ENCODE measurements at regions not wholly inside any gene's neighbourhood (a gene's known extent, or its start where the extent isn't known, plus 50 kb on each side); places are given as distances from the start of the nearest gene placed in this dataset.
"Not testable (repeated sequence)": the region's sequence is repeated elsewhere in the genome, so short reads cannot be mapped to it uniquely, and the experiment has no call there.

DNA sequence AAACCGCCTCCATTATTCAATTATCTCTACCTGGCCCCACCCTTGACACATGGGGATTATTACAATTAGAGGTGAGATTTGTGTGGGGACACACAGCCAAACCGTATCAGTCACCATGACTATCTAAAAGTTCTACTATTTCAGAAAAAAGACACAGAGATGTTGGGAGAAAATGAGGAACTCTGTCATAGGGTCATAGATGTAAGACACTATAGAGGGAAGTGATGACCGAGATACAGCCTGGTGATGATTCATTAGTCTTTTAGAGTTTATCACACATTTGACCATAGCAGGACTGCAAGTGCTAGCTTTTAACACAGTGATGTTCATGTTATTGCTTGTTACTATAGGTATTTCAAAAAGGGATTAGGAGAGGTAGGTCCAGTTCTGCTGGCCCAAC lies 357.0 kb upstream of the AADAT start:
- H3K4me3 ChIP-seq: no peak overlapping the region
- no peaks in the 10 kb centered on the region for H3K36me3 ChIP-seq (ENCODE audit: low read depth, missing control alignments)
- no peak overlapping the region for H3K27ac ChIP-seq
- DNase-seq: no peak
- H3K4me1 ChIP-seq: no peaks in the 10 kb centered on the region
- H3K27me3 ChIP-seq: no peaks in the 10 kb centered on the region
- H3K9me3 ChIP-seq: no peaks in the 10 kb centered on the region
- intact Hi-C loops (cut with DNase I; ENCODE audit: low total_unique reads): no loop called here
- no peak for TF ChIP-seq POLR2A (IDR thresholded peaks at IDR 0.05)
- TF ChIP-seq, protein P1, sequence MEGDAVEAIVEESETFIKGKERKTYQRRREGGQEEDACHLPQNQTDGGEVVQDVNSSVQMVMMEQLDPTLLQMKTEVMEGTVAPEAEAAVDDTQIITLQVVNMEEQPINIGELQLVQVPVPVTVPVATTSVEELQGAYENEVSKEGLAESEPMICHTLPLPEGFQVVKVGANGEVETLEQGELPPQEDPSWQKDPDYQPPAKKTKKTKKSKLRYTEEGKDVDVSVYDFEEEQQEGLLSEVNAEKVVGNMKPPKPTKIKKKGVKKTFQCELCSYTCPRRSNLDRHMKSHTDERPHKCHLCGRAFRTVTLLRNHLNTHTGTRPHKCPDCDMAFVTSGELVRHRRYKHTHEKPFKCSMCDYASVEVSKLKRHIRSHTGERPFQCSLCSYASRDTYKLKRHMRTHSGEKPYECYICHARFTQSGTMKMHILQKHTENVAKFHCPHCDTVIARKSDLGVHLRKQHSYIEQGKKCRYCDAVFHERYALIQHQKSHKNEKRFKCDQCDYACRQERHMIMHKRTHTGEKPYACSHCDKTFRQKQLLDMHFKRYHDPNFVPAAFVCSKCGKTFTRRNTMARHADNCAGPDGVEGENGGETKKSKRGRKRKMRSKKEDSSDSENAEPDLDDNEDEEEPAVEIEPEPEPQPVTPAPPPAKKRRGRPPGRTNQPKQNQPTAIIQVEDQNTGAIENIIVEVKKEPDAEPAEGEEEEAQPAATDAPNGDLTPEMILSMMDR (IDR thresholded peaks at IDR 0.05): no peak
- WGBS, 2 donors: 95 to 97% methylated on average over 3 of the region's 3 CpGs

DNA sequence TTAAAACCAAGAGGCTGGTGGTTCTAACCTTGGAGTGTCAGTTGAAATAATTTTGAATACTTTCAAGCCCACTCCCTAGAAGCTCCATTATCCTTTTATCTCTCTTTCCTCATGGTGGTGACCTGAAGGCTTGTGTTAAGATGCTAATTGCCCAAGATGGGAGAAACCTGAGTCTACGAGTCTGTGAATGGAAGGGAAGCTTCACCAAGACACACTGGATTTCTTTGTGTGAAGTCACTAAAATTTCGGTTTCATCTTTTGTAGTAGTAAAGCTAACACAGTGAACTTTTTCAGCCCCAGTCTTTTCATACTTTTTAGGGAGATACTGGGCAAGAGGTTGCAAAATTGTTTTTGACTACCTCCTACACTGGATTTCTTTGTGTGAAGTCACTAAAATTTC lies 351.4 kb upstream of the AADAT start:
- intact Hi-C loops (cut with DNase I; ENCODE audit: low total_unique reads); H3K27me3 ChIP-seq; H3K9me3 ChIP-seq; H3K4me3 ChIP-seq; DNase-seq; H3K36me3 ChIP-seq (ENCODE audit: low read depth, missing control alignments); H3K27ac ChIP-seq; H3K4me1 ChIP-seq: not testable (repeated sequence)
- WGBS, 2 donors: 71 to 72% methylated on average over 2 of the region's 2 CpGs

DNA sequence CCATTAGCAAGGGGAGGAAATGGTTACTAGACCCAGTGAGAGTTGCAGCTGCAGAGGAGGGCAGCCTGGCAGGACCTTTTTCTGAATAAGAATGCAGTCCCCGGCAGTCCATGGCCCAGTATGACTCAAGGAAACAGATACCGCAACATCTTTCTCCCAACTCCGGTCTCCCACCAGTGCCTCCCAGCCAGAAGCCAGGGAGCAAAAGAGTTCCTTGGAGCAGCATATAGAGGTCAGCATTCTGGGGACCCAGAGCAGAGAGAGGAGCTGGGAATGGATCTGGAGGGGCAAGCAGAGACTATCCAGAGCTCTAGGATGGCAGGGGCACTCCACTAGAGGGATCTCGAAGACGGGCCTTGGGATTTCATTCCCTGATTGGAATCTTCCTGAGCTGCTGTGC lies 339.2 kb upstream of the AADAT start:
- no peaks in the 10 kb centered on the region for H3K4me1 ChIP-seq
- TF ChIP-seq, protein P1 (IDR thresholded peaks at IDR 0.05): no peak
- TF ChIP-seq POLR2A (IDR thresholded peaks at IDR 0.05): no peak
- intact Hi-C loops (cut with DNase I; ENCODE audit: low total_unique reads): no loop called here
- no peaks in the 10 kb centered on the region for H3K27me3 ChIP-seq
- H3K36me3 ChIP-seq (ENCODE audit: low read depth, missing control alignments): no peaks in the 10 kb centered on the region
- H3K4me3 ChIP-seq: no peak overlapping the region
- H3K9me3 ChIP-seq: no peaks in the 10 kb centered on the region
- WGBS, 2 donors: 74 to 78% methylated on average over 5 of the region's 5 CpGs
- no peak overlapping the region for H3K27ac ChIP-seq
- DNase-seq: no peak

DNA sequence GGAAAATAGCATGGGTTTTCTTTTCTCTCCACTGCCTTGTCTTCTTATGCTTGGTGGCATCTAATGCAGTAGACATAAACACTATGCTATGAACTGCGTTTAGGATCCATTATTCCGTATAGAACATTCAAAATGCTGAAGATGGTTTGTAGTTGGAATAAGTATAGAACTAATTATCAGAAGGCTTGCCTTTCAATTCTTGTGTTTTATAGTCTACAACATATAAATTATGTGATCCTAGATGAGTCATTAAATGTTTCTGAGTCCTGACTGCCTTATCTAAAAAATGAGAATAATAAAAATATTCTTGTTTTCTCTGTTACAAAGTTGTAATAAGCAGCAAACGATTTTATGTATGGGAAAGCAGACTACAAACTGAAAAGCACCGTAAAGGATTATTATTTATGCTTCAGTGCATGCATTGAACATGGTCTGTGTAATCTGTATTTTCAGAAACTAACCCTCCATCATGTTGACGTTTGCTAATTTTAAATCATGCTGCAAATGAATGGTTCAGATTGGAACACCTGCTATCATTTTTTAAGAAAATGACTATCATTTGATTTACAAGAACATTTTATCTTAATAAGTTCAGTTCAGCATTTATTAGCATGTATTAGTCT lies 335.9 kb upstream of the AADAT start:
- no peaks in the 10 kb centered on the region for H3K36me3 ChIP-seq (ENCODE audit: low read depth, missing control alignments)
- no peaks in the 10 kb centered on the region for H3K9me3 ChIP-seq
- H3K4me1 ChIP-seq: no peaks in the 10 kb centered on the region
- H3K27ac ChIP-seq: no peak overlapping the region
- WGBS, 2 donors: 69 to 75% methylated on average over 5 of the region's 5 CpGs
- H3K27me3 ChIP-seq: no peaks in the 10 kb centered on the region
- TF ChIP-seq, protein P1 (IDR thresholded peaks at IDR 0.05): no peak
- TF ChIP-seq POLR2A (IDR thresholded peaks at IDR 0.05): no peak
- H3K4me3 ChIP-seq: no peak overlapping the region
- intact Hi-C loops (cut with DNase I; ENCODE audit: low total_unique reads): no loop called here
- no peak for DNase-seq

DNA sequence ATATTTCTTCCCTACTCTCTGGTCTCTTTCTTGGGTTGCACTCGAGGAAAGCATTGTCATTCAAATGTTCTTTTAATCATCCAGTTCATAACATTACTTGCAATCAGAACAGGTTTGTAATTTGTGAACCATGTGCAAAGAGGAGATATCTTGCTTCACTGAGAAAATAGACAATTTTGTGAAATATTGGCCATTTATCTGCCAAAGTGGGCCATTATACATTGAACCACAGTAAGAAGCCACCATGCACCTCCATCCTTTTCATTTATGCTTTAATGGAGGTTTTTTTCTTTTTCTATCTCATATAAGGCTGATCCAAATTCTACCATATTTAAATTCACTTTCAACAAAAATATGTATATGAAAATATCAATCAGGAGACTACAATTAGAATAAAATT lies 335.3 kb upstream of the AADAT start:
- DNase-seq: no peak
- intact Hi-C loops (cut with DNase I; ENCODE audit: low total_unique reads): no loop called here
- TF ChIP-seq, protein P1 (IDR thresholded peaks at IDR 0.05): no peak
- no peak for TF ChIP-seq POLR2A (IDR thresholded peaks at IDR 0.05)
- H3K4me3 ChIP-seq: no peak overlapping the region
- H3K4me1 ChIP-seq: no peaks in the 10 kb centered on the region
- no peaks in the 10 kb centered on the region for H3K9me3 ChIP-seq
- no peaks in the 10 kb centered on the region for H3K27me3 ChIP-seq
- H3K27ac ChIP-seq: no peak overlapping the region
- WGBS, 2 donors: 80 to 95% methylated on average over 1 of the region's 1 CpG
- H3K36me3 ChIP-seq (ENCODE audit: low read depth, missing control alignments): no peaks in the 10 kb centered on the region

All from testis (tissue), 2 donors.